GM23338 (cell line): ENCODE measurements at regions not wholly inside any gene's neighbourhood (a gene's known extent, or its start where the extent isn't known, plus 50 kb on each side); places are given as distances from the start of the nearest gene placed in this dataset.
A peak's percentile ranks its signal among the peaks of the same experiment; 100 is the strongest.

Experiments used
- CTCF ChIP-seq, 2 experiments: fragments of 200-600 bp in 1 of 2; sonication (generic) in 1 of 2; conservative IDR thresholded peaks; 2 replicates each; pipeline versions ENCODE4 v1.5.1 to v1.6.1; 2016 to 2017; ENCODE audit warnings: antibody characterized with exemption in 2 of 2, low read depth in 2 of 2, mild to moderate bottlenecking in 2 of 2, moderate library complexity in 1 of 2
- EZH2 ChIP-seq: fragments of 200-600 bp; sonication (generic); IDR thresholded peaks from one replicate; pipeline ENCODE4 v1.8.0; 2017; ENCODE audit warnings: antibody characterized with exemption, mild to moderate bottlenecking, low read depth; ENCODE audit not compliant: unreplicated experiment
- EZH2phosphoT487 ChIP-seq: fragments of 200-600 bp; sonication (generic); IDR thresholded peaks from one replicate; pipeline ENCODE4 v1.8.1; 2018; ENCODE audit warnings: antibody characterized with exemption; ENCODE audit not compliant: unreplicated experiment
- JUNB ChIP-seq: IDR thresholded peaks from one replicate; pipeline ENCODE4 v1.6.1; 2016; ENCODE audit warnings: antibody characterized with exemption; ENCODE audit not compliant: unreplicated experiment
- POLR2AphosphoS5 ChIP-seq: IDR thresholded peaks from 2 replicates; pipeline ENCODE4 v1.6.1; 2016; ENCODE audit warnings: antibody characterized with exemption, low read depth
- STAT1 ChIP-seq: IDR thresholded peaks from one replicate; pipeline ENCODE4 v1.6.1; 2016; ENCODE audit warnings: antibody characterized with exemption; ENCODE audit not compliant: unreplicated experiment
- TF ChIP-seq, protein P1 (sequence below): IDR thresholded peaks from one replicate; pipeline ENCODE4 v1.6.1; 2018; ENCODE audit warnings: antibody characterized with exemption; ENCODE audit not compliant: unreplicated experiment

DNA sequence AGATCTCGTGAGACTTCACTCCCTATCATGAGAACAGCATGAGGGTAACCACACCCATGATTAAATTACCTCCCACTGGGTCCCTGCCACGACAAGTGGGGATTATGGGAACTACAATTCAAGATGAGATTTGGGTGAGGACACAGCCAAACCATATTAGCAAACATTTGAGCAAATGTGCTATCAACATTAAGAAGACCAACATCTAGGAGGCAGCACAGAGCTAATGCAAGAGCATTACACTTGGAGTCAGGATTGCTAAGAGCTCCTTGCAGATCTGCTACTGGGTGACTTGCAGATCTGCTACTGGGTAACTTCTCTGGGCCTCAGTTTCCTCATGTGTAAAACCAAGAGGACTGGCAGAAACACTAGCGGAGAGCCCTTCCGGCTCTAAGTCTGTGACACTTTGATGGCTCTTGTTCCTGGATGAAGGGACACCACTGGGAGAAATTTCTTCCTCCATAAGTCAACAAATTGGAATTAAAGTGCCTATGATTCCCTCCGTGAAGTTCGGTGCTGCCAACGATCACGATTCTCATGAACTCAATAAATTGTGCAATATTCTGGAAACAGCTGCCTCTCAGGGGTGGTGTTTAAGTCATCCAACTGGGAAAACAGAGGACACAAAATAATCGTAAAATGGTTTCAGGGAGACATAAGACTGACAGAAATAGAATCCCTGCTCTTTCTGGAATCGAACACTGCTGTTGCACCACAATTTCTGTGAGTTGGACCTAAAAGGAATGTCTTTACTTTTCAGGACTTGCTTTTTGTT is 115.8 kb upstream of the ITGB1 start:
- no peak for TF ChIP-seq EZH2
- TF ChIP-seq CTCF (conservative IDR thresholded peaks at IDR 0.05; ENCODE audit: low read depth in 2 of 2), result peak; percentile 27 to 53
- no peak for TF ChIP-seq POLR2AphosphoS5
- TF ChIP-seq EZH2phosphoT487, result no peak
- no peak for TF ChIP-seq JUNB
- TF ChIP-seq STAT1, result no peak
- TF ChIP-seq, protein P1, sequence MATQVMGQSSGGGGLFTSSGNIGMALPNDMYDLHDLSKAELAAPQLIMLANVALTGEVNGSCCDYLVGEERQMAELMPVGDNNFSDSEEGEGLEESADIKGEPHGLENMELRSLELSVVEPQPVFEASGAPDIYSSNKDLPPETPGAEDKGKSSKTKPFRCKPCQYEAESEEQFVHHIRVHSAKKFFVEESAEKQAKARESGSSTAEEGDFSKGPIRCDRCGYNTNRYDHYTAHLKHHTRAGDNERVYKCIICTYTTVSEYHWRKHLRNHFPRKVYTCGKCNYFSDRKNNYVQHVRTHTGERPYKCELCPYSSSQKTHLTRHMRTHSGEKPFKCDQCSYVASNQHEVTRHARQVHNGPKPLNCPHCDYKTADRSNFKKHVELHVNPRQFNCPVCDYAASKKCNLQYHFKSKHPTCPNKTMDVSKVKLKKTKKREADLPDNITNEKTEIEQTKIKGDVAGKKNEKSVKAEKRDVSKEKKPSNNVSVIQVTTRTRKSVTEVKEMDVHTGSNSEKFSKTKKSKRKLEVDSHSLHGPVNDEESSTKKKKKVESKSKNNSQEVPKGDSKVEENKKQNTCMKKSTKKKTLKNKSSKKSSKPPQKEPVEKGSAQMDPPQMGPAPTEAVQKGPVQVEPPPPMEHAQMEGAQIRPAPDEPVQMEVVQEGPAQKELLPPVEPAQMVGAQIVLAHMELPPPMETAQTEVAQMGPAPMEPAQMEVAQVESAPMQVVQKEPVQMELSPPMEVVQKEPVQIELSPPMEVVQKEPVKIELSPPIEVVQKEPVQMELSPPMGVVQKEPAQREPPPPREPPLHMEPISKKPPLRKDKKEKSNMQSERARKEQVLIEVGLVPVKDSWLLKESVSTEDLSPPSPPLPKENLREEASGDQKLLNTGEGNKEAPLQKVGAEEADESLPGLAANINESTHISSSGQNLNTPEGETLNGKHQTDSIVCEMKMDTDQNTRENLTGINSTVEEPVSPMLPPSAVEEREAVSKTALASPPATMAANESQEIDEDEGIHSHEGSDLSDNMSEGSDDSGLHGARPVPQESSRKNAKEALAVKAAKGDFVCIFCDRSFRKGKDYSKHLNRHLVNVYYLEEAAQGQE, result no peak
